IMR-90 (cell line): ENCODE measurements at regions not wholly inside any gene's neighbourhood (a gene's known extent, or its start where the extent isn't known, plus 50 kb on each side); places are given as distances from the start of the nearest gene placed in this dataset.

Experiments used
- ATAC-seq: fragments of 200-7000 bp; cut with Tn5 transposase; 2 replicates; pipeline ENCODE4 v1.9.1; 2020; ENCODE audit warnings: low read depth, mild to moderate bottlenecking, moderate library complexity
- BruUV-seq: library from RNA; stranded (reverse); fragments of 400-500 nt; replicated peaks from 2 replicates; lab custom pipeline; 2021; lab: Mats Ljungman, UMichigan
- CTCF ChIA-PET: fragments of 300-600 bp; formaldehyde crosslinking; extraction: SDS; loops from one replicate; lab custom pipeline; 2021; ENCODE audit warnings: antibody characterized with exemption; lab: Yijun Ruan, JAX
- POLR2A ChIA-PET: fragments of 300-600 bp; sonication (Branson Sonifier 250); formaldehyde crosslinking; loops from one replicate; lab custom pipeline; 2022; ENCODE audit warnings: antibody characterized with exemption; ENCODE audit not compliant: unreplicated experiment; lab: Charles Lee
- DNase-seq: peaks from one replicate; pipeline ENCODE4 v3.0.0; 2013
- H2AFZ ChIP-seq: replicated peaks from 2 replicates; pipeline ENCODE3; 2013; ENCODE audit warnings: low read length, mild to moderate bottlenecking; ENCODE audit not compliant: poor library complexity
- H2AK5ac ChIP-seq: 2 replicates; pipeline ENCODE4 v1.6.1; 2013; ENCODE audit warnings: low read depth, low read length, inconsistent platforms
- H2AK9ac ChIP-seq: replicated peaks from 2 replicates; pipeline ENCODE3; 2013; ENCODE audit warnings: mild to moderate bottlenecking, low read depth, low read length, moderate library complexity; ENCODE audit not compliant: poor library complexity
- H2BK120ac ChIP-seq: 2 replicates; pipeline ENCODE4 v1.6.1; 2013; ENCODE audit warnings: low read depth, low read length, inconsistent platforms
- H2BK15ac ChIP-seq: 3 replicates; pipeline ENCODE4 v1.6.1; 2013; ENCODE audit warnings: low read depth, low read length, inconsistent platforms
- H2BK20ac ChIP-seq: 2 replicates; pipeline ENCODE4 v1.6.1; 2013; ENCODE audit warnings: low read depth, mild to moderate bottlenecking, inconsistent platforms, low read length, moderate library complexity
- H2BK5ac ChIP-seq: 2 replicates; pipeline ENCODE4 v1.6.1; 2013; ENCODE audit warnings: mild to moderate bottlenecking, low read depth, low read length, inconsistent platforms; ENCODE audit not compliant: poor library complexity, severe bottlenecking
- H3K14ac ChIP-seq: replicated peaks from 2 replicates; pipeline ENCODE4 v1.6.1; 2013; ENCODE audit warnings: low read depth, low read length, inconsistent platforms
- H3K18ac ChIP-seq: 2 replicates; pipeline ENCODE4 v1.6.1; 2013; ENCODE audit warnings: low read depth, low read length, control low read depth
- H3K23ac ChIP-seq: 2 replicates; pipeline ENCODE4 v1.6.1; 2013; ENCODE audit warnings: low read depth, low read length, inconsistent platforms
- H3K27ac ChIP-seq: 2 replicates; pipeline ENCODE4 v1.5.1; 2013; ENCODE audit warnings: mild to moderate bottlenecking, control low read depth, low read length; ENCODE audit not compliant: insufficient read depth
- H3K27me3 ChIP-seq: 2 replicates; pipeline ENCODE4 v1.6.1; 2013; ENCODE audit warnings: low read length; ENCODE audit not compliant: control insufficient read depth, insufficient read depth
- H3K36me3 ChIP-seq: 2 replicates; pipeline ENCODE4 v1.6.1; 2013; ENCODE audit warnings: low read length, mixed read lengths; ENCODE audit not compliant: control insufficient read depth, insufficient read depth
- H3K4ac ChIP-seq: 2 replicates; pipeline ENCODE4 v1.6.1; 2013; ENCODE audit warnings: low read depth, low read length, inconsistent platforms
- H3K4me1 ChIP-seq: 2 replicates; pipeline ENCODE4 v1.6.1; 2013; ENCODE audit warnings: low read length, mixed read lengths; ENCODE audit not compliant: control insufficient read depth, insufficient read depth
- H3K4me2 ChIP-seq: 2 replicates; pipeline ENCODE4 v1.6.1; 2013; ENCODE audit warnings: low read depth, mild to moderate bottlenecking, control low read depth, low read length, moderate library complexity
- H3K4me3 ChIP-seq: 2 replicates; pipeline ENCODE4 v1.5.1; 2013; ENCODE audit warnings: low read depth, mild to moderate bottlenecking, control low read depth, low read length, moderate library complexity; ENCODE audit not compliant: insufficient read depth
- H3K56ac ChIP-seq: 2 replicates; pipeline ENCODE4 v1.6.1; 2013; ENCODE audit warnings: low read length, inconsistent platforms; ENCODE audit not compliant: insufficient read depth; ENCODE audit errors: extremely low read depth
- H3K79me1 ChIP-seq, 2 experiments: 2 replicates each; pipeline ENCODE4 v1.6.1; 2013; ENCODE audit warnings: low read length in 2 of 2, inconsistent platforms in 1 of 2, low read depth in 1 of 2
- H3K9ac ChIP-seq: 2 replicates; pipeline ENCODE4 v1.6.1; 2013; ENCODE audit warnings: low read depth, low read length, control low read depth
- H3K9me1 ChIP-seq: 2 replicates; pipeline ENCODE4 v1.6.1; 2013; ENCODE audit warnings: low read length, inconsistent platforms; ENCODE audit not compliant: insufficient read depth
- H3K9me3 ChIP-seq: 2 replicates; pipeline ENCODE4 v1.6.1; 2013; ENCODE audit warnings: low read length; ENCODE audit not compliant: control insufficient read depth, insufficient read depth
- H4K20me1 ChIP-seq: 2 replicates; pipeline ENCODE4 v1.6.1; 2013; ENCODE audit warnings: low read length, inconsistent platforms; ENCODE audit not compliant: insufficient read depth
- H4K5ac ChIP-seq: 2 replicates; pipeline ENCODE4 v1.6.1; 2013; ENCODE audit warnings: mild to moderate bottlenecking, low read depth, low read length, control low read depth
- H4K8ac ChIP-seq, 2 experiments: 2 replicates each; pipeline ENCODE4 v1.6.1; 2013; ENCODE audit warnings: low read depth in 2 of 2, low read length in 2 of 2, control low read depth in 1 of 2, inconsistent platforms in 1 of 2
- H4K91ac ChIP-seq: 2 replicates; pipeline ENCODE4 v1.6.1; 2013; ENCODE audit warnings: low read depth, low read length, inconsistent platforms; ENCODE audit not compliant: insufficient read depth
- CEBPB ChIP-seq: IDR thresholded peaks from 2 replicates; pipeline ENCODE4 v1.6.1; 2012; ENCODE audit warnings: low read depth, low read length, improper control_type of control experiment
- MAFK ChIP-seq: IDR thresholded peaks from 2 replicates; pipeline ENCODE4 v1.6.1; 2012; ENCODE audit warnings: low read depth, low read length, improper control_type of control experiment
- MXI1 ChIP-seq: IDR thresholded peaks from 2 replicates; pipeline ENCODE4 v1.6.1; 2012; ENCODE audit warnings: low read depth, mild to moderate bottlenecking, low read length, moderate library complexity, borderline replicate concordance
- NFE2L2 ChIP-seq: fragments of 150-350 bp; IDR thresholded peaks from 2 replicates; pipeline ENCODE4 v1.6.1; 2016; ENCODE audit warnings: low read depth, mild to moderate bottlenecking, low read length
- RAD21 ChIP-seq: IDR thresholded peaks from 2 replicates; pipeline ENCODE4 v1.6.1; 2012; ENCODE audit warnings: low read length, improper control_type of control experiment
- RFX5 ChIP-seq: IDR thresholded peaks from 2 replicates; pipeline ENCODE4 v1.8.0; 2012; ENCODE audit warnings: low read depth, mild to moderate bottlenecking, low read length, moderate library complexity
- SMC3 ChIP-seq: fragments of 150-350 bp; IDR thresholded peaks from 2 replicates; pipeline ENCODE4 v1.6.1; 2016; ENCODE audit warnings: low read depth, mild to moderate bottlenecking, antibody characterized with exemption, low read length, moderate library complexity
- WGBS, 2 experiments: methylation state at CpG; one replicate each; pipeline versions ENCODE4 v1.1.5 to v1.1.7; 2013; ENCODE audit warnings: missing lambda C conversion rate in 2 of 2; ENCODE audit not compliant: insufficient read length in 1 of 2; ENCODE audit errors: extremely low coverage in 2 of 2; 5-methylcytosine and 5-hydroxymethylcytosine counted together
- dilution Hi-C: fragments of 300-500 bp; cut with HindIII; formaldehyde crosslinking; loops from one replicate; pipeline ENCODE4 v1.14.3; 2018; ENCODE audit warnings: low sequenced_read_pairs; ENCODE audit not compliant: unreplicated experiment
- in situ Hi-C: fragments of 300-500 bp; cut with MboI; formaldehyde crosslinking; loops from 3 replicates; pipeline ENCODE4 v1.14.3; 2019; ENCODE audit warnings: low sequenced_read_pairs, inconsistent platforms, mixed read lengths
- intact Hi-C: fragments of 100-400 bp; cut with micrococcal nuclease; formaldehyde crosslinking; loops from 2 replicates; pipeline ENCODE4 v1.10.0; 2022
- TF ChIP-seq, protein P1 (sequence below): fragments of 150-350 bp; IDR thresholded peaks from 2 replicates; pipeline ENCODE4 v1.6.1; 2017; ENCODE audit warnings: mild to moderate bottlenecking, antibody characterized with exemption, low read length, low read depth

DNA sequence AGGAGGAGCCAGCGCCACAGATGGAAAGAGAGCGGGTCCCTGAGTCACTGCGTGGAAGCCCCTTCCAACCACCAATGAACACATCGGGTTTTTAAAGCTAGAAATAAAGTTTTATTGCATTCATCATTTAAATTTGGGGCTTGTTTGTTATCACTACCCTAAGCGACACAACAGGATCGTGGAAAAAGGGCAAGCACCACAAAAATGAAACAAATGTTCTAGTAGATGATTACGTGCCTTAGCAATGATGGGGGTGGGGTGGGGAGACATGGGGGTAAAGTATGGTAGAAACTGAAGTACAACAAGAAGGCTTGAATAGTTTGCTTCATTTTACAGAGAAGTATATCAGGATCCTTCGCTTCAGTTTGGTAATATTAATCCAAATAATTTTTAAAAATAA, 221.6 kb upstream of the ATP10A start:
- Histone ChIP-seq H3K4me1 (peaks cover 6% of the 10 kb centered on the region), H2BK20ac (0 out of 2 replicates have a peak overlapping the region, but pooled peaks have one; percentile 47), H2AFZ (no peak overlapping the region), H3K23ac (no peak overlapping the region), H2BK15ac (no peak overlapping the region), H3K4ac (no peak overlapping the region), H3K4me3 (no peak overlapping the region), H2AK5ac (no peak overlapping the region; the same call in 1 of the 2 replicates), H4K8ac (no peak overlapping the region; a peak in 1 of 4 replicates), H3K9me3 (no peaks in the 10 kb centered on the region), H3K79me1 (no peaks in the 10 kb centered on the region), H3K9me1 (no peaks in the 10 kb centered on the region), H3K4me2 (no peak overlapping the region), H4K5ac (no peak overlapping the region; the same call in 1 of the 2 replicates), H3K36me3 (no peaks in the 10 kb centered on the region), H3K18ac (no peak overlapping the region), H3K14ac (no peak overlapping the region), H3K27ac (no peak overlapping the region), H3K9ac (no peak overlapping the region), H4K20me1 (no peaks in the 10 kb centered on the region; the same call in 1 of the 2 replicates), H3K27me3 (no peaks in the 10 kb centered on the region), H2BK5ac (peak overlapping the region; percentile 34), H3K56ac (no peak overlapping the region), H2AK9ac (no peak overlapping the region), H4K91ac (peak overlapping the region; percentile 24; the same call in 1 of the 2 replicates), H2BK120ac (no peak overlapping the region)
- WGBS, 2 experiments = no CpG with 5 or more reads among the region's 8 CpGs
- ATAC-seq = no peak
- in situ Hi-C loops (no loop called here), dilution Hi-C loops (no loop called here), intact Hi-C loops (loop anchor here (10.0 kb wide), 1 partner anchor 310 kb away; no protein-coding TSS in a partner anchor)
- TF ChIP-seq RAD21 (no peak), CEBPB (no peak), SMC3 (no peak), NFE2L2 (no peak), MXI1 (no peak), MAFK (no peak), RFX5 (no peak)
- TF ChIP-seq, protein P1, sequence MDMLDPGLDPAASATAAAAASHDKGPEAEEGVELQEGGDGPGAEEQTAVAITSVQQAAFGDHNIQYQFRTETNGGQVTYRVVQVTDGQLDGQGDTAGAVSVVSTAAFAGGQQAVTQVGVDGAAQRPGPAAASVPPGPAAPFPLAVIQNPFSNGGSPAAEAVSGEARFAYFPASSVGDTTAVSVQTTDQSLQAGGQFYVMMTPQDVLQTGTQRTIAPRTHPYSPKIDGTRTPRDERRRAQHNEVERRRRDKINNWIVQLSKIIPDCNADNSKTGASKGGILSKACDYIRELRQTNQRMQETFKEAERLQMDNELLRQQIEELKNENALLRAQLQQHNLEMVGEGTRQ = no peak
- BruUV-seq = no TSS peak
- ChIA-PET POLR2A (no interaction called here), CTCF (interaction anchor here (0.5 kb wide), 1 partner anchor 542 kb away, joined by 4 read pairs; no protein-coding TSS in a partner anchor)
- DNase-seq = no peak
